Fibroblast of lung (primary cell): ENCODE measurements at regions not wholly inside any gene's neighbourhood (a gene's known extent, or its start where the extent isn't known, plus 50 kb on each side); places are given as distances from the start of the nearest gene placed in this dataset.

Source experiments
- DNase-seq, 2 donors: peaks; one replicate each; pipeline versions ENCODE4 v3.0.0 to v3.0.0-alpha.2; 2010; ENCODE audit warnings: low read depth in 2 of 2
- H2AFZ ChIP-seq: 2 replicates; pipeline ENCODE4 v1.5.1; 2012; ENCODE audit warnings: low read length, control low read depth, inconsistent platforms
- H3K27ac ChIP-seq: 2 replicates; pipeline ENCODE4 v1.5.1; 2011; ENCODE audit warnings: low read length, control low read depth; ENCODE audit not compliant: insufficient read depth
- H3K27me3 ChIP-seq: 2 replicates; pipeline ENCODE4 v1.5.1; 2011; ENCODE audit warnings: mild to moderate bottlenecking, low read length; ENCODE audit not compliant: control insufficient read depth, insufficient read depth
- H3K36me3 ChIP-seq: 2 replicates; pipeline ENCODE4 v1.5.1; 2011; ENCODE audit warnings: low read length; ENCODE audit not compliant: control insufficient read depth, insufficient read depth
- H3K4me1 ChIP-seq: 2 replicates; pipeline ENCODE4 v1.5.1; 2011; ENCODE audit warnings: low read length; ENCODE audit not compliant: control insufficient read depth, insufficient read depth; ENCODE audit errors: extremely low read depth
- H3K4me2 ChIP-seq: 2 replicates; pipeline ENCODE4 v1.5.1; 2011; ENCODE audit warnings: low read length, control low read depth; ENCODE audit not compliant: insufficient read depth; ENCODE audit errors: extremely low read depth
- H3K4me3 ChIP-seq, 4 experiments: fragments of 200-600 bp in 1 of 4; sonication (generic) in 1 of 4; replicated peaks in 1 of 4; 2 replicates each; pipeline ENCODE4 v1.5.1; 2011 to 2016; ENCODE audit warnings: low read length in 4 of 4, low read depth in 3 of 4, mild to moderate bottlenecking in 3 of 4, control low read depth in 2 of 4, inconsistent platforms in 1 of 4, mixed read lengths in 1 of 4; ENCODE audit not compliant: insufficient read depth in 1 of 4; ENCODE audit errors: control extremely low read depth in 1 of 4
- H3K79me2 ChIP-seq: 2 replicates; pipeline ENCODE4 v1.5.1; 2012; ENCODE audit warnings: mild to moderate bottlenecking, low read length, inconsistent platforms; ENCODE audit not compliant: control insufficient read depth, insufficient read depth
- H3K9ac ChIP-seq: 2 replicates; pipeline ENCODE4 v1.5.1; 2011; ENCODE audit warnings: mild to moderate bottlenecking, low read length, control low read depth; ENCODE audit not compliant: insufficient read depth
- H3K9me3 ChIP-seq: 2 replicates; pipeline ENCODE4 v1.5.1; 2012; ENCODE audit warnings: low read depth, low read length; ENCODE audit not compliant: control insufficient read depth, insufficient read depth
- H4K20me1 ChIP-seq: 2 replicates; pipeline ENCODE4 v1.5.1; 2011; ENCODE audit warnings: low read length; ENCODE audit not compliant: control insufficient read depth, insufficient read depth; ENCODE audit errors: extremely low read depth
- CTCF ChIP-seq, 2 donors: IDR thresholded peaks in 1 of 2; conservative IDR thresholded peaks in 1 of 2; 1 replicate in 1 of 2; 2 replicates in 1 of 2; pipeline ENCODE4 v1.5.1; 2011 to 2012; ENCODE audit warnings: low read length in 2 of 2, control low read depth in 1 of 2, inconsistent platforms in 1 of 2, low read depth in 1 of 2, mild to moderate bottlenecking in 1 of 2
- EZH2 ChIP-seq: IDR thresholded peaks from 2 replicates; pipeline ENCODE4 v1.5.1; 2012; ENCODE audit warnings: low read length, control low read depth, mild to moderate bottlenecking; ENCODE audit errors: missing control alignments

- no peak overlapping the region for H3K4me3 ChIP-seq
- H3K4me2 ChIP-seq = no peak overlapping the region
- H3K9me3 ChIP-seq = no peaks in the 10 kb centered on the region
- H2AFZ ChIP-seq = no peak overlapping the region
- H3K9ac ChIP-seq = no peak overlapping the region
- no peaks in the 10 kb centered on the region for H3K27me3 ChIP-seq
- no peaks in the 10 kb centered on the region for H3K4me1 ChIP-seq
- H3K36me3 ChIP-seq = no peaks in the 10 kb centered on the region
- no peak for DNase-seq
- TF ChIP-seq CTCF (conservative IDR thresholded peaks at IDR 0.05 in 1 of 2, IDR thresholded peaks at IDR 0.05 in 1 of 2; ENCODE audit: low read depth in 1 of 2, low read length in 2 of 2) (no peak), EZH2 (no peak)
- H3K79me2 ChIP-seq = no peaks in the 10 kb centered on the region
- H3K27ac ChIP-seq = no peak overlapping the region
- H4K20me1 ChIP-seq = no peaks in the 10 kb centered on the region
Measured at GRCh38 chr3:176692199-176692965, 504.9 kb downstream of the TBL1XR1 start.

GRCh38 chr3:176690083-176690869 lies 507.0 kb downstream of the TBL1XR1 start:
- no peak for TF ChIP-seq EZH2
- no peak for TF ChIP-seq CTCF (conservative IDR thresholded peaks at IDR 0.05 in 1 of 2, IDR thresholded peaks at IDR 0.05 in 1 of 2; ENCODE audit: low read depth in 1 of 2, low read length in 2 of 2)
- Histone ChIP-seq H3K36me3 (no peaks in the 10 kb centered on the region), H3K4me3 (no peak overlapping the region), H3K9ac (no peak overlapping the region), H3K27me3 (no peaks in the 10 kb centered on the region), H3K9me3 (no peaks in the 10 kb centered on the region), H3K4me2 (no peak overlapping the region), H3K4me1 (no peaks in the 10 kb centered on the region), H2AFZ (no peak overlapping the region), H4K20me1 (no peaks in the 10 kb centered on the region), H3K79me2 (no peaks in the 10 kb centered on the region), H3K27ac (no peak overlapping the region)
- peak in 1 of 2 donors; percentile 6 for DNase-seq

GRCh38 chr3:176687754-176688153 lies 509.5 kb downstream of the TBL1XR1 start:
- Histone ChIP-seq H3K79me2 (no peaks in the 10 kb centered on the region), H3K4me2 (no peak overlapping the region), H3K36me3 (no peaks in the 10 kb centered on the region), H3K4me3 (no peak overlapping the region), H3K9ac (no peak overlapping the region), H3K27ac (no peak overlapping the region), H4K20me1 (no peaks in the 10 kb centered on the region), H3K9me3 (no peaks in the 10 kb centered on the region), H3K4me1 (no peaks in the 10 kb centered on the region), H3K27me3 (no peaks in the 10 kb centered on the region), H2AFZ (no peak overlapping the region)
- DNase-seq = no peak
- no peak for TF ChIP-seq EZH2
- TF ChIP-seq CTCF (conservative IDR thresholded peaks at IDR 0.05 in 1 of 2, IDR thresholded peaks at IDR 0.05 in 1 of 2; ENCODE audit: low read depth in 1 of 2, low read length in 2 of 2) = no peak
